SJCRH30 (cell line): ENCODE measurements at regions not wholly inside any gene's neighbourhood (a gene's known extent, or its start where the extent isn't known, plus 50 kb on each side); places are given as distances from the start of the nearest gene placed in this dataset.

ENCODE experiments used
- DNase-seq, 2 experiments: peaks; one replicate each; pipeline ENCODE4 v3.0.0-alpha.2; 2015 to 2020
- H3K27ac ChIP-seq: fragments of 250-450 bp; sonication (Bioruptor Pico); 2 replicates; pipeline ENCODE4 v1.5.1; 2020; ENCODE audit warnings: mild to moderate bottlenecking, moderate library complexity
- H3K27me3 ChIP-seq: fragments of 250-450 bp; sonication (Bioruptor Pico); 2 replicates; pipeline ENCODE4 v1.5.1; 2020; ENCODE audit warnings: mild to moderate bottlenecking, moderate library complexity
- H3K36me3 ChIP-seq: fragments of 250-450 bp; sonication (Bioruptor Pico); 2 replicates; pipeline ENCODE4 v1.5.1; 2020; ENCODE audit warnings: mild to moderate bottlenecking, moderate library complexity
- H3K4me1 ChIP-seq: fragments of 250-450 bp; sonication (Bioruptor Pico); 2 replicates; pipeline ENCODE4 v1.5.1; 2020; ENCODE audit warnings: mild to moderate bottlenecking, moderate library complexity
- H3K4me3 ChIP-seq: fragments of 250-450 bp; sonication (Bioruptor Pico); 2 replicates; pipeline ENCODE4 v1.5.1; 2020; ENCODE audit warnings: mild to moderate bottlenecking, moderate library complexity
- H3K9me3 ChIP-seq: fragments of 250-450 bp; sonication (Bioruptor Pico); replicated peaks from 2 replicates; pipeline ENCODE4 v1.5.1; 2020; ENCODE audit warnings: mild to moderate bottlenecking, moderate library complexity

DNA sequence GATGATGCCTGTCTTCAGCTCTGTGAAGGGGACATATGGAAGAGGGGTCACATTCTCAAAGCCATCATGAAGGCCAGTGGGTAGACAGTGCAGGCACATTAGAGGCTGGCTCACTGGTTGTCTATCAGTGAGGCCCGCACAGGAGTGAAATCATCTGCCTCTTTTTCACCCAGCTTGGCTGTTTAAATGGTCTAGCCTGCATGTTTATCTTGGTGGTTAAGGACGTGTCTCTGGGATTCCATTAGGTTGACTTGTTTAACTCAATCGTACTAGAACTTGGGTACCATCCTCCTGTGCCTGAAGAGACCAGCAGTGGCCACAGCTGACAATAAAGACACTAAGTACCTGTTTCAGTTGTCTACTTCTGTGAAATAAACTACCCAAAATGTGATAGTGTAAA lies 219.3 kb downstream of the PLPP3 start:
- Histone ChIP-seq H3K27me3 (peaks cover 6% of the 10 kb centered on the region), H3K9me3 (no peaks in the 10 kb centered on the region), H3K36me3 (no peaks in the 10 kb centered on the region), H3K4me1 (no peaks in the 10 kb centered on the region), H3K27ac (no peak overlapping the region), H3K4me3 (no peak overlapping the region)
- no peak for DNase-seq

GRCh38 chr1:56359056-56359455 lies 220.3 kb downstream of the PLPP3 start:
- Histone ChIP-seq H3K27ac (no peak overlapping the region), H3K9me3 (no peaks in the 10 kb centered on the region), H3K4me1 (no peaks in the 10 kb centered on the region), H3K27me3 (peaks cover 4% of the 10 kb centered on the region), H3K4me3 (no peak overlapping the region), H3K36me3 (no peaks in the 10 kb centered on the region)
- DNase-seq, result no peak

DNA sequence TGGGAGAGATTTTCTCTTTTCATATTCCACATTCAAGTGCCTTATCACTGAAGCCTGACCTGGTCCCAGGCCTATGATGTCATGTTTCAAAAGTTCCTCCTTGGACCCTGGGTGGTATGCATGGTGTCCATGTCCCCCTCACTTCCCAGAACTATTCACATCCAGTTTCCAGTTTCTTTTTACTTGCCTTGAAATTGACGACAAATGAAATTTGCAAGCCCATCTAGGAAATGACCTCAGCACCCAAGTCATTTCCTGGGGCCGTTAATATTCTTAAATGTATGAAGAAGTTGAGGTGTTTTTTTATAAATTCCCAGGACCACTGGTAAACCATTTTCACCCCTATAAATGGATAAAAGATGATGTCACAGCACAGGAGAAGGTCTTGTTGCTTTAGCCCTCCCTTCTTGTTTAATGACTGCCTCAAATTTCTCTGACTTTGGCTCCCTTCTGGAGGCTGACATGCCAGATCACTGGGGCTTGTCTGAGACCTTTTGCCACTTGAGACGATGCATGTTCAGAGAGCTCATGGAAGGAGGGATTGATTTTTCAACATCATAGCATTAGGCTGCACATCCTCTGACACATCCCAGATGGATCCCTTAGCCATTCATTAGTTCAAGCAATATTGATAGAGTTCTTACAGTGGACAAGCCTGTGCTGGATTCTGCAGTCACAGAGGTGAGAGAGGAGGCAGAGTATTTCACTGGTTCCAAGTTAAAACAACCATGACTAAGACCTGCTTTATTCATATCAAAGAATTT lies 221.3 kb downstream of the PLPP3 start:
- no peak for DNase-seq
- no peak overlapping the region for H3K4me3 ChIP-seq
- H3K27ac ChIP-seq, result no peak overlapping the region

GRCh38 chr1:56356376-56356990 lies 222.9 kb downstream of the PLPP3 start:
- DNase-seq, result no peak
- Histone ChIP-seq H3K4me3 (no peak overlapping the region), H3K27ac (no peak overlapping the region), H3K27me3 (no peaks in the 10 kb centered on the region), H3K4me1 (no peaks in the 10 kb centered on the region), H3K36me3 (no peaks in the 10 kb centered on the region), H3K9me3 (no peaks in the 10 kb centered on the region)

More for the DNA sequence above, 221.3 kb downstream of the PLPP3 start:
- Histone ChIP-seq H3K4me1 (no peaks in the 10 kb centered on the region), H3K9me3 (no peaks in the 10 kb centered on the region), H3K27me3 (no peaks in the 10 kb centered on the region), H3K36me3 (no peaks in the 10 kb centered on the region)

- Histone ChIP-seq H3K4me3 (no peak overlapping the region), H3K27ac (no peak overlapping the region)
- no peak for DNase-seq
Measured at GRCh38 chr1:56355918-56356317, 223.4 kb downstream of the PLPP3 start.

DNA sequence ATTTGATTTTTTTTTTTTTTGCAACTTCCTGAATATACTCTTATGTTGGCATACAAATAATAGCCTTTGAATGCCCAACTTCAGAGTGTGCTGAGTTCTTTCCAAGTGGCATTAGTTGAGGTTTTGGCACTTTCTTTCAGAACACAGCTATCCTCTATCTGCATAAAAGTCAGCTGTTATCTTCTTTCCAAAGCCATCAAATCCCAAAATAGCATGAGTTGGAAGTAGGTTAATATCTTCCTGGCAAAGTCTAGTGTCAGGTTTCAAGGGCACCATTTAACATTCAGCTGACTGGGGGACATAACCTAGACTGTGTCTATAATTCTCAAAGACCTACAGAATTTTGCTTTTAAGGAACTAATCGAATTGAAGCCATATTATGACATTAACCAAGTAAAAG lies 223.9 kb downstream of the PLPP3 start:
- Histone ChIP-seq H3K27me3 (no peaks in the 10 kb centered on the region), H3K36me3 (no peaks in the 10 kb centered on the region), H3K9me3 (no peaks in the 10 kb centered on the region), H3K4me1 (no peaks in the 10 kb centered on the region), H3K27ac (no peak overlapping the region), H3K4me3 (no peak overlapping the region)
- DNase-seq, result peak in 1 of 2 experiments; percentile 16

More at GRCh38 chr1:56355918-56356317, 223.4 kb downstream of the PLPP3 start:
- no peaks in the 10 kb centered on the region for H3K9me3 ChIP-seq
- no peaks in the 10 kb centered on the region for H3K27me3 ChIP-seq
- no peaks in the 10 kb centered on the region for H3K36me3 ChIP-seq
- no peaks in the 10 kb centered on the region for H3K4me1 ChIP-seq

DNA sequence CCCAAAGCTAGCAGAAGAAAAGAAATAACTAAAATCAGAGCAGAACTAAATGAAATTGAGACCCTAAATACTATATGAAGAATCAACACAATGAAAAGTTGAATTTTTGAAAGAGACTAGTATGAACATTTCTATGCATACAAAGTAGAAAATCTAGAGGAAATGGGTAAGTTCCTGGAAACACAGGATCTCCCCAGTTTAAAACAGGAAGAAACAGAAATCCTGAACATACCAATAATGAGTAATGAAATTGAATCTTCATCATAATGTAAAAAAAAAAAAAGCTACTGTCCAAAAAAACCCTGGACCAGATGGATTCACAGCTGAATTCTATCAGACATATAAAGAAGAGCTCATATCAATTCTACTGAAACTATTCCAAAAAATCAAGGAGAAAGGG lies 233.5 kb downstream of the PLPP3 start:
- DNase-seq, result no peak
- Histone ChIP-seq H3K4me1 (no peaks in the 10 kb centered on the region), H3K4me3 (no peak overlapping the region), H3K9me3 (no peaks in the 10 kb centered on the region), H3K36me3 (no peaks in the 10 kb centered on the region), H3K27me3 (no peaks in the 10 kb centered on the region), H3K27ac (no peak overlapping the region)

- H3K4me1 ChIP-seq, result no peaks in the 10 kb centered on the region
- no peak overlapping the region for H3K27ac ChIP-seq
- H3K4me3 ChIP-seq, result no peak overlapping the region
- DNase-seq, result no peak
- H3K9me3 ChIP-seq, result no peaks in the 10 kb centered on the region
- H3K27me3 ChIP-seq, result no peaks in the 10 kb centered on the region
- H3K36me3 ChIP-seq, result no peaks in the 10 kb centered on the region
Measured at GRCh38 chr1:56340977-56341376, 238.4 kb downstream of the PLPP3 start.

GRCh38 chr1:56339786-56340465 lies 239.4 kb downstream of the PLPP3 start:
- Histone ChIP-seq H3K27me3 (no peaks in the 10 kb centered on the region), H3K27ac (no peak overlapping the region), H3K9me3 (no peaks in the 10 kb centered on the region), H3K4me3 (no peak overlapping the region), H3K4me1 (no peaks in the 10 kb centered on the region), H3K36me3 (no peaks in the 10 kb centered on the region)
- no peak for DNase-seq

GRCh38 chr1:56339093-56339492 lies 240.3 kb downstream of the PLPP3 start:
- H3K4me1 ChIP-seq, result no peaks in the 10 kb centered on the region
- H3K4me3 ChIP-seq, result no peak overlapping the region
- no peak for DNase-seq
- H3K27ac ChIP-seq, result no peak overlapping the region
- no peaks in the 10 kb centered on the region for H3K27me3 ChIP-seq
- H3K9me3 ChIP-seq, result no peaks in the 10 kb centered on the region
- no peaks in the 10 kb centered on the region for H3K36me3 ChIP-seq

GRCh38 chr1:56336982-56337381 lies 242.4 kb downstream of the PLPP3 start:
- no peak for DNase-seq
- Histone ChIP-seq H3K4me3 (no peak overlapping the region), H3K9me3 (no peaks in the 10 kb centered on the region), H3K27ac (no peak overlapping the region), H3K27me3 (no peaks in the 10 kb centered on the region), H3K4me1 (no peaks in the 10 kb centered on the region), H3K36me3 (no peaks in the 10 kb centered on the region)

- DNase-seq, result no peak
- Histone ChIP-seq H3K36me3 (no peaks in the 10 kb centered on the region), H3K9me3 (no peaks in the 10 kb centered on the region), H3K4me1 (no peaks in the 10 kb centered on the region), H3K27me3 (no peaks in the 10 kb centered on the region), H3K27ac (no peak overlapping the region), H3K4me3 (no peak overlapping the region)
Measured at GRCh38 chr1:56335394-56335793, 244.0 kb downstream of the PLPP3 start.

GRCh38 chr1:56334047-56334446 lies 245.3 kb downstream of the PLPP3 start:
- Histone ChIP-seq H3K36me3 (no peaks in the 10 kb centered on the region), H3K27me3 (no peaks in the 10 kb centered on the region), H3K4me3 (no peak overlapping the region), H3K9me3 (no peaks in the 10 kb centered on the region), H3K4me1 (no peaks in the 10 kb centered on the region), H3K27ac (no peak overlapping the region)
- no peak for DNase-seq

- DNase-seq, result no peak
- Histone ChIP-seq H3K36me3 (no peaks in the 10 kb centered on the region), H3K4me3 (no peak overlapping the region), H3K4me1 (no peaks in the 10 kb centered on the region), H3K27me3 (no peaks in the 10 kb centered on the region), H3K27ac (no peak overlapping the region), H3K9me3 (no peaks in the 10 kb centered on the region)
Measured at GRCh38 chr1:56333461-56333860, 245.9 kb downstream of the PLPP3 start.

GRCh38 chr1:56331892-56332567 lies 247.3 kb downstream of the PLPP3 start:
- H3K36me3 ChIP-seq, result no peaks in the 10 kb centered on the region
- no peak for DNase-seq
- no peaks in the 10 kb centered on the region for H3K27me3 ChIP-seq
- H3K9me3 ChIP-seq, result no peaks in the 10 kb centered on the region
- H3K4me1 ChIP-seq, result no peaks in the 10 kb centered on the region
- no peak overlapping the region for H3K27ac ChIP-seq
- H3K4me3 ChIP-seq, result no peak overlapping the region
